WTC11 (cell line): ENCODE measurements at regions not wholly inside any gene's neighbourhood (a gene's known extent, or its start where the extent isn't known, plus 50 kb on each side); places are given as distances from the start of the nearest gene placed in this dataset.

Experiments used
- ATAC-seq: fragments of 200-7000 bp; cut with Tn5 transposase; 2 replicates; pipeline ENCODE4 v1.10.0; 2021; ENCODE audit warnings: mild to moderate bottlenecking, moderate library complexity
- CTCF ChIA-PET: fragments of 300-600 bp; sonication (Branson Sonifier 250); formaldehyde crosslinking; loops from one replicate; lab custom pipeline; 2021; ENCODE audit warnings: antibody characterized with exemption; lab: Charles Lee
- POLR2A ChIA-PET: fragments of 350-600 bp; sonication (Branson Sonifier 250); formaldehyde crosslinking; loops from one replicate; lab custom pipeline; 2021; ENCODE audit warnings: antibody characterized with exemption; lab: Charles Lee
- DNase-seq: peaks from one replicate; pipeline ENCODE4 v3.0.0; 2021; ENCODE audit warnings: low spot score
- H3K27ac Mint-ChIP-seq: 2 replicates; pipeline ENCODE4 v1.8.0; 2021; ENCODE audit warnings: mixed read lengths
- H3K27me3 Mint-ChIP-seq: 2 replicates; pipeline ENCODE4 v1.8.0; 2021; ENCODE audit warnings: low read depth, mild to moderate bottlenecking, moderate library complexity, mixed read lengths
- H3K36me3 Mint-ChIP-seq: 2 replicates; pipeline ENCODE4 v1.8.0; 2021; ENCODE audit warnings: mixed read lengths
- H3K4me1 Mint-ChIP-seq: 2 replicates; pipeline ENCODE4 v1.8.0; 2022; ENCODE audit warnings: mixed read lengths
- H3K4me3 Mint-ChIP-seq: 2 replicates; pipeline ENCODE4 v1.8.0; 2021; ENCODE audit warnings: mild to moderate bottlenecking, moderate library complexity, mixed read lengths
- H3K9me3 Mint-ChIP-seq: 2 replicates; pipeline ENCODE4 v1.8.0; 2021; ENCODE audit warnings: mixed read lengths
- CBFB ChIP-seq: sonication (generic); formaldehyde crosslinking; IDR thresholded peaks from 2 replicates; pipeline ENCODE4 v1.8.1; 2022; ENCODE audit warnings: mild to moderate bottlenecking, low read depth, missing genetic modification reagents
- CREB1 ChIP-seq: sonication (generic); formaldehyde crosslinking; IDR thresholded peaks from 2 replicates; pipeline ENCODE4 v1.8.0; 2023; ENCODE audit warnings: mild to moderate bottlenecking, missing genetic modification reagents
- EMX1 ChIP-seq: fragments of 250-450 bp; sonication (Bioruptor Pico); IDR thresholded peaks from 2 replicates; pipeline ENCODE4 v1.8.0; 2021; ENCODE audit warnings: mild to moderate bottlenecking
- FOXP1 ChIP-seq: sonication (generic); formaldehyde crosslinking; IDR thresholded peaks from 2 replicates; pipeline ENCODE4 v1.8.0; 2022; ENCODE audit warnings: missing genetic modification reagents, mild to moderate bottlenecking, moderate library complexity, borderline replicate concordance
- GABPB1 ChIP-seq: sonication (generic); formaldehyde crosslinking; IDR thresholded peaks from 2 replicates; pipeline ENCODE4 v1.8.1; 2023; ENCODE audit warnings: mild to moderate bottlenecking, missing genetic modification reagents
- IRF2 ChIP-seq: sonication (generic); formaldehyde crosslinking; IDR thresholded peaks from 2 replicates; pipeline ENCODE4 v1.8.0; 2022; ENCODE audit warnings: low read depth, missing genetic modification reagents, borderline replicate concordance
- MLX ChIP-seq: sonication (generic); formaldehyde crosslinking; IDR thresholded peaks from 2 replicates; pipeline ENCODE4 v1.8.1; 2023; ENCODE audit warnings: mild to moderate bottlenecking, missing genetic modification reagents, moderate library complexity
- NFATC4 ChIP-seq: fragments of 250-450 bp; sonication (Bioruptor Pico); IDR thresholded peaks from 2 replicates; pipeline ENCODE4 v1.9.0; 2021; ENCODE audit warnings: mild to moderate bottlenecking
- NFYB ChIP-seq: sonication (generic); formaldehyde crosslinking; conservative IDR thresholded peaks from 2 replicates; pipeline ENCODE4 v1.8.0; 2022; ENCODE audit warnings: low read depth, missing genetic modification reagents
- NR1H2 ChIP-seq: sonication (generic); formaldehyde crosslinking; IDR thresholded peaks from 2 replicates; pipeline ENCODE4 v1.9.0; 2021; ENCODE audit warnings: mild to moderate bottlenecking, moderate library complexity, missing genetic modification reagents
- PREB ChIP-seq: sonication (generic); formaldehyde crosslinking; IDR thresholded peaks from 2 replicates; pipeline ENCODE4 v1.8.1; 2022; ENCODE audit warnings: mild to moderate bottlenecking, missing genetic modification reagents, moderate library complexity, borderline replicate concordance
- PRRX2 ChIP-seq: fragments of 250-450 bp; sonication (Bioruptor Pico); IDR thresholded peaks from 2 replicates; pipeline ENCODE4 v1.8.0; 2021; ENCODE audit warnings: mild to moderate bottlenecking
- ZNF671 ChIP-seq: fragments of 250-450 bp; sonication (Bioruptor Pico); IDR thresholded peaks from 2 replicates; pipeline ENCODE4 v1.8.0; 2021; ENCODE audit warnings: mild to moderate bottlenecking
- TF ChIP-seq, protein P1 (sequence below): fragments of 200-600 bp; IDR thresholded peaks from 2 replicates; pipeline ENCODE4 v1.8.0; 2022; ENCODE audit warnings: antibody characterized with exemption
- TF ChIP-seq, protein P2 (sequence below): sonication (generic); formaldehyde crosslinking; IDR thresholded peaks from 2 replicates; pipeline ENCODE4 v1.8.1; 2022; ENCODE audit warnings: missing genetic modification reagents, borderline replicate concordance
- TF ChIP-seq, protein P3 (sequence below): fragments of 250-450 bp; sonication (Bioruptor Pico); IDR thresholded peaks from 2 replicates; pipeline ENCODE4 v2.1.2; 2022; ENCODE audit warnings: mild to moderate bottlenecking, moderate library complexity
- TF ChIP-seq, protein P4 (sequence below): sonication (generic); formaldehyde crosslinking; IDR thresholded peaks from 2 replicates; pipeline ENCODE4 v1.8.0; 2023; ENCODE audit warnings: mild to moderate bottlenecking, missing genetic modification reagents
- TF ChIP-seq, protein P5 (sequence below): sonication (generic); formaldehyde crosslinking; IDR thresholded peaks from 2 replicates; pipeline ENCODE4 v1.8.1; 2023; ENCODE audit warnings: mild to moderate bottlenecking, missing genetic modification reagents, borderline replicate concordance
- TF ChIP-seq, protein P6 (sequence below): sonication (generic); formaldehyde crosslinking; IDR thresholded peaks from 2 replicates; pipeline ENCODE4 v1.8.1; 2023; ENCODE audit warnings: mild to moderate bottlenecking, missing genetic modification reagents, moderate library complexity

GRCh38 chr2:136286423-136286822, 168.5 kb upstream of the CXCR4 start (continued):
- TF ChIP-seq NFYB (CRISPR knock-in tag): no peak
- TF ChIP-seq EMX1 (CRISPR knock-in tag): no peak
- TF ChIP-seq PRRX2: no peak
- no peak for TF ChIP-seq PREB (CRISPR knock-in tag)
- TF ChIP-seq, protein P1, sequence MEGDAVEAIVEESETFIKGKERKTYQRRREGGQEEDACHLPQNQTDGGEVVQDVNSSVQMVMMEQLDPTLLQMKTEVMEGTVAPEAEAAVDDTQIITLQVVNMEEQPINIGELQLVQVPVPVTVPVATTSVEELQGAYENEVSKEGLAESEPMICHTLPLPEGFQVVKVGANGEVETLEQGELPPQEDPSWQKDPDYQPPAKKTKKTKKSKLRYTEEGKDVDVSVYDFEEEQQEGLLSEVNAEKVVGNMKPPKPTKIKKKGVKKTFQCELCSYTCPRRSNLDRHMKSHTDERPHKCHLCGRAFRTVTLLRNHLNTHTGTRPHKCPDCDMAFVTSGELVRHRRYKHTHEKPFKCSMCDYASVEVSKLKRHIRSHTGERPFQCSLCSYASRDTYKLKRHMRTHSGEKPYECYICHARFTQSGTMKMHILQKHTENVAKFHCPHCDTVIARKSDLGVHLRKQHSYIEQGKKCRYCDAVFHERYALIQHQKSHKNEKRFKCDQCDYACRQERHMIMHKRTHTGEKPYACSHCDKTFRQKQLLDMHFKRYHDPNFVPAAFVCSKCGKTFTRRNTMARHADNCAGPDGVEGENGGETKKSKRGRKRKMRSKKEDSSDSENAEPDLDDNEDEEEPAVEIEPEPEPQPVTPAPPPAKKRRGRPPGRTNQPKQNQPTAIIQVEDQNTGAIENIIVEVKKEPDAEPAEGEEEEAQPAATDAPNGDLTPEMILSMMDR: no peak

GRCh38 chr2:136284226-136285119, 166.5 kb upstream of the CXCR4 start:
- Mint-ChIP-seq H3K4me1 (peaks cover 4% of the 10 kb centered on the region; the same call in 1 of the 2 replicates), H3K27ac (no peak overlapping the region), H3K27me3 (no peaks in the 10 kb centered on the region), H3K9me3 (no peaks in the 10 kb centered on the region), H3K36me3 (no peaks in the 10 kb centered on the region), H3K4me3 (no peak overlapping the region)
- POLR2A ChIA-PET: interaction anchor here (1.1 kb wide), 1 partner anchor 14 kb away, joined by 3 read pairs; no protein-coding TSS in a partner anchor
- ATAC-seq (no peak), DNase-seq (no peak)
- CTCF ChIA-PET: no interaction called here
- no peak for TF ChIP-seq CREB1 (CRISPR knock-in tag)
- TF ChIP-seq, protein P2, sequence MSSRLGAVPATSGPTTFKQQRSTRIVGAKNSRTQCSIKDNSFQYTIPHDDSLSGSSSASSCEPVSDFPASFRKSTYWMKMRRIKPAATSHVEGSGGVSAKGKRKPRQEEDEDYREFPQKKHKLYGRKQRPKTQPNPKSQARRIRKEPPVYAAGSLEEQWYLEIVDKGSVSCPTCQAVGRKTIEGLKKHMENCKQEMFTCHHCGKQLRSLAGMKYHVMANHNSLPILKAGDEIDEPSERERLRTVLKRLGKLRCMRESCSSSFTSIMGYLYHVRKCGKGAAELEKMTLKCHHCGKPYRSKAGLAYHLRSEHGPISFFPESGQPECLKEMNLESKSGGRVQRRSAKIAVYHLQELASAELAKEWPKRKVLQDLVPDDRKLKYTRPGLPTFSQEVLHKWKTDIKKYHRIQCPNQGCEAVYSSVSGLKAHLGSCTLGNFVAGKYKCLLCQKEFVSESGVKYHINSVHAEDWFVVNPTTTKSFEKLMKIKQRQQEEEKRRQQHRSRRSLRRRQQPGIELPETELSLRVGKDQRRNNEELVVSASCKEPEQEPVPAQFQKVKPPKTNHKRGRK (CRISPR knock-in tag): no peak
- TF ChIP-seq NFATC4 (CRISPR knock-in tag): no peak
- no peak for TF ChIP-seq NFYB (CRISPR knock-in tag)
- TF ChIP-seq CBFB (CRISPR knock-in tag): no peak
- TF ChIP-seq MLX: no peak
- TF ChIP-seq, protein P3, sequence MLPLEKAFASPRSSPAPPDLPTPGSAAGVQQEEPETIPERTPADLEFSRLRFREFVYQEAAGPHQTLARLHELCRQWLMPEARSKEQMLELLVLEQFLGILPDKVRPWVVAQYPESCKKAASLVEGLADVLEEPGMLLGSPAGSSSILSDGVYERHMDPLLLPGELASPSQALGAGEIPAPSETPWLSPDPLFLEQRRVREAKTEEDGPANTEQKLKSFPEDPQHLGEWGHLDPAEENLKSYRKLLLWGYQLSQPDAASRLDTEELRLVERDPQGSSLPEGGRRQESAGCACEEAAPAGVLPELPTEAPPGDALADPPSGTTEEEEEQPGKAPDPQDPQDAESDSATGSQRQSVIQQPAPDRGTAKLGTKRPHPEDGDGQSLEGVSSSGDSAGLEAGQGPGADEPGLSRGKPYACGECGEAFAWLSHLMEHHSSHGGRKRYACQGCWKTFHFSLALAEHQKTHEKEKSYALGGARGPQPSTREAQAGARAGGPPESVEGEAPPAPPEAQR (CRISPR knock-in tag): no peak
- TF ChIP-seq, protein P4, sequence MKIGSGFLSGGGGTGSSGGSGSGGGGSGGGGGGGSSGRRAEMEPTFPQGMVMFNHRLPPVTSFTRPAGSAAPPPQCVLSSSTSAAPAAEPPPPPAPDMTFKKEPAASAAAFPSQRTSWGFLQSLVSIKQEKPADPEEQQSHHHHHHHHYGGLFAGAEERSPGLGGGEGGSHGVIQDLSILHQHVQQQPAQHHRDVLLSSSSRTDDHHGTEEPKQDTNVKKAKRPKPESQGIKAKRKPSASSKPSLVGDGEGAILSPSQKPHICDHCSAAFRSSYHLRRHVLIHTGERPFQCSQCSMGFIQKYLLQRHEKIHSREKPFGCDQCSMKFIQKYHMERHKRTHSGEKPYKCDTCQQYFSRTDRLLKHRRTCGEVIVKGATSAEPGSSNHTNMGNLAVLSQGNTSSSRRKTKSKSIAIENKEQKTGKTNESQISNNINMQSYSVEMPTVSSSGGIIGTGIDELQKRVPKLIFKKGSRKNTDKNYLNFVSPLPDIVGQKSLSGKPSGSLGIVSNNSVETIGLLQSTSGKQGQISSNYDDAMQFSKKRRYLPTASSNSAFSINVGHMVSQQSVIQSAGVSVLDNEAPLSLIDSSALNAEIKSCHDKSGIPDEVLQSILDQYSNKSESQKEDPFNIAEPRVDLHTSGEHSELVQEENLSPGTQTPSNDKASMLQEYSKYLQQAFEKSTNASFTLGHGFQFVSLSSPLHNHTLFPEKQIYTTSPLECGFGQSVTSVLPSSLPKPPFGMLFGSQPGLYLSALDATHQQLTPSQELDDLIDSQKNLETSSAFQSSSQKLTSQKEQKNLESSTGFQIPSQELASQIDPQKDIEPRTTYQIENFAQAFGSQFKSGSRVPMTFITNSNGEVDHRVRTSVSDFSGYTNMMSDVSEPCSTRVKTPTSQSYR (CRISPR knock-in tag): no peak
- no peak for TF ChIP-seq ZNF671 (CRISPR knock-in tag)
- TF ChIP-seq, protein P5, sequence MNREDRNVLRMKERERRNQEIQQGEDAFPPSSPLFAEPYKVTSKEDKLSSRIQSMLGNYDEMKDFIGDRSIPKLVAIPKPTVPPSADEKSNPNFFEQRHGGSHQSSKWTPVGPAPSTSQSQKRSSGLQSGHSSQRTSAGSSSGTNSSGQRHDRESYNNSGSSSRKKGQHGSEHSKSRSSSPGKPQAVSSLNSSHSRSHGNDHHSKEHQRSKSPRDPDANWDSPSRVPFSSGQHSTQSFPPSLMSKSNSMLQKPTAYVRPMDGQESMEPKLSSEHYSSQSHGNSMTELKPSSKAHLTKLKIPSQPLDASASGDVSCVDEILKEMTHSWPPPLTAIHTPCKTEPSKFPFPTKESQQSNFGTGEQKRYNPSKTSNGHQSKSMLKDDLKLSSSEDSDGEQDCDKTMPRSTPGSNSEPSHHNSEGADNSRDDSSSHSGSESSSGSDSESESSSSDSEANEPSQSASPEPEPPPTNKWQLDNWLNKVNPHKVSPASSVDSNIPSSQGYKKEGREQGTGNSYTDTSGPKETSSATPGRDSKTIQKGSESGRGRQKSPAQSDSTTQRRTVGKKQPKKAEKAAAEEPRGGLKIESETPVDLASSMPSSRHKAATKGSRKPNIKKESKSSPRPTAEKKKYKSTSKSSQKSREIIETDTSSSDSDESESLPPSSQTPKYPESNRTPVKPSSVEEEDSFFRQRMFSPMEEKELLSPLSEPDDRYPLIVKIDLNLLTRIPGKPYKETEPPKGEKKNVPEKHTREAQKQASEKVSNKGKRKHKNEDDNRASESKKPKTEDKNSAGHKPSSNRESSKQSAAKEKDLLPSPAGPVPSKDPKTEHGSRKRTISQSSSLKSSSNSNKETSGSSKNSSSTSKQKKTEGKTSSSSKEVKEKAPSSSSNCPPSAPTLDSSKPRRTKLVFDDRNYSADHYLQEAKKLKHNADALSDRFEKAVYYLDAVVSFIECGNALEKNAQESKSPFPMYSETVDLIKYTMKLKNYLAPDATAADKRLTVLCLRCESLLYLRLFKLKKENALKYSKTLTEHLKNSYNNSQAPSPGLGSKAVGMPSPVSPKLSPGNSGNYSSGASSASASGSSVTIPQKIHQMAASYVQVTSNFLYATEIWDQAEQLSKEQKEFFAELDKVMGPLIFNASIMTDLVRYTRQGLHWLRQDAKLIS (CRISPR knock-in tag): no peak
- no peak for TF ChIP-seq FOXP1 (CRISPR knock-in tag)
- no peak for TF ChIP-seq IRF2 (CRISPR knock-in tag)
- TF ChIP-seq, protein P6, sequence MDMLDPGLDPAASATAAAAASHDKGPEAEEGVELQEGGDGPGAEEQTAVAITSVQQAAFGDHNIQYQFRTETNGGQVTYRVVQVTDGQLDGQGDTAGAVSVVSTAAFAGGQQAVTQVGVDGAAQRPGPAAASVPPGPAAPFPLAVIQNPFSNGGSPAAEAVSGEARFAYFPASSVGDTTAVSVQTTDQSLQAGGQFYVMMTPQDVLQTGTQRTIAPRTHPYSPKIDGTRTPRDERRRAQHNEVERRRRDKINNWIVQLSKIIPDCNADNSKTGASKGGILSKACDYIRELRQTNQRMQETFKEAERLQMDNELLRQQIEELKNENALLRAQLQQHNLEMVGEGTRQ: no peak
- no peak for TF ChIP-seq NR1H2 (CRISPR knock-in tag)
- no peak for TF ChIP-seq GABPB1 (CRISPR knock-in tag)
